ENCODE measurements at regions not wholly inside any gene's neighbourhood (a gene's known extent, or its start where the extent isn't known, plus 50 kb on each side); places are given as distances from the start of the nearest gene placed in this dataset.

- TF ChIP-seq POLR2A (IDR thresholded peaks at IDR 0.05), result no peak
- TF ChIP-seq CTCF (IDR thresholded peaks at IDR 0.05), result no peak
Observed at GRCh38 chr7:18294411-18294810, 201.1 kb upstream of the HDAC9 start.
